GM12875 (cell line): ENCODE measurements at regions not wholly inside any gene's neighbourhood (a gene's known extent, or its start where the extent isn't known, plus 50 kb on each side); places are given as distances from the start of the nearest gene placed in this dataset.

Experiments
- H3K4me3 ChIP-seq: one replicate; pipeline ENCODE4 v1.5.1; 2011; ENCODE audit warnings: low read depth, low read length, control low read depth
- TF ChIP-seq, protein P1 (sequence below): IDR thresholded peaks from 2 replicates; pipeline ENCODE4 v1.5.1; 2011; ENCODE audit warnings: low read depth, mild to moderate bottlenecking, control low read depth, inconsistent platforms, low read length, moderate library complexity, borderline replicate concordance; ENCODE audit not compliant: insufficient read depth

GRCh38 chr6:139473731-139474130 lies 99.3 kb upstream of the CITED2 start:
- TF ChIP-seq, protein P1, sequence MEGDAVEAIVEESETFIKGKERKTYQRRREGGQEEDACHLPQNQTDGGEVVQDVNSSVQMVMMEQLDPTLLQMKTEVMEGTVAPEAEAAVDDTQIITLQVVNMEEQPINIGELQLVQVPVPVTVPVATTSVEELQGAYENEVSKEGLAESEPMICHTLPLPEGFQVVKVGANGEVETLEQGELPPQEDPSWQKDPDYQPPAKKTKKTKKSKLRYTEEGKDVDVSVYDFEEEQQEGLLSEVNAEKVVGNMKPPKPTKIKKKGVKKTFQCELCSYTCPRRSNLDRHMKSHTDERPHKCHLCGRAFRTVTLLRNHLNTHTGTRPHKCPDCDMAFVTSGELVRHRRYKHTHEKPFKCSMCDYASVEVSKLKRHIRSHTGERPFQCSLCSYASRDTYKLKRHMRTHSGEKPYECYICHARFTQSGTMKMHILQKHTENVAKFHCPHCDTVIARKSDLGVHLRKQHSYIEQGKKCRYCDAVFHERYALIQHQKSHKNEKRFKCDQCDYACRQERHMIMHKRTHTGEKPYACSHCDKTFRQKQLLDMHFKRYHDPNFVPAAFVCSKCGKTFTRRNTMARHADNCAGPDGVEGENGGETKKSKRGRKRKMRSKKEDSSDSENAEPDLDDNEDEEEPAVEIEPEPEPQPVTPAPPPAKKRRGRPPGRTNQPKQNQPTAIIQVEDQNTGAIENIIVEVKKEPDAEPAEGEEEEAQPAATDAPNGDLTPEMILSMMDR = no peak
- H3K4me3 ChIP-seq = no peak overlapping the region

GRCh38 chr6:139473231-139473701 lies 98.8 kb upstream of the CITED2 start:
- TF ChIP-seq, protein P1 = no peak
- H3K4me3 ChIP-seq = no peak overlapping the region

DNA sequence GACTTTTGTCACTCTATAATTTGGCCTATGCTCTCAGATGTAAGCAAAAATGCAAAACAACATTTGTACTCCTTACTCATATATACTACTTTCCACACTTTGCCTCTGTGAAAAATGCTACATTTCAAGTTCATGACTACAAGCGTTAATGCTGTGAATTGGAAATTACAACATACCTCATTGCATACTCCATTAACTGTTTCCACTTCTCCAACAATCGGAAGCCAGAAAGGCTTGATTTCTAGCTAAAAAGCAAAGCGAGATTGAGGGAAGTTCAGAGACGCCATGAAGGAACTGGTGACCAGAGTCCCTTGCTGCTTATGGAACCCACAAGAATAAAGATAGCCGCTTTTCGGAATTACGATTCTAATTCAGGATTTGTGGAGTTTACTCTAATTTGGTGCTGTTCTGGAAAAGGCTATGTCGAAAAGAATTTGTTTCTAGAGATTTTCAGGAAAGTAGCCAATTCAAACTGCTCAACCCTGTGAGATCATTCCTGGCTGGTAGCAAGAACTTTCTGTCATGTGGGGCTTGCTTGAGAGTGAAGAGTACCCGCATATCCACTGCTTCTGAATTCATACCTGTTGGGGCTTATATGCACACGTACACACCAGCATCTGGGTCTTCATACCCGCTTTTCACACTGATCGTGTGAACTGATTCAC lies 98.0 kb upstream of the CITED2 start:
- no peak overlapping the region for H3K4me3 ChIP-seq
- TF ChIP-seq, protein P1 = no peak

DNA sequence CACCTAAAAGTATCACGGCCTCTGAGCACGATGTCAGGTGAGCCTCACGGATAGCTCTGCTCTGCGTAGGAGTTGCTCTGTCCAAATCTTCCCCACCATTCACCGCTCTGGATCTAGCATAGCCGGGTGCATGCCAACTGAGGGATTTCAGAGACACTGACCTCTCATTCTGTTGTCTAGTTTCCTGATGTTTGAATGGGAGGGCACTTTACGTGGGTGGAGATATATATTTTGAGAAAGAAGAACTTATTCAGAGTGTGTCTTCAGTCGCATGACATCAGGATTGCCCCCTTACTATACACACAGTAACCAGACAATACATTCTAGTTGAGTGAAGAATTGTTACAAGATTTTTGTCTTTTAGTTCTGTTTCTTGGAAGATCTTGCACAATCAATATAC lies 96.5 kb upstream of the CITED2 start:
- H3K4me3 ChIP-seq = no peak overlapping the region
- TF ChIP-seq, protein P1 = no peak

GRCh38 chr6:139468178-139468819 lies 93.9 kb upstream of the CITED2 start:
- TF ChIP-seq, protein P1 = no peak

GRCh38 chr6:139457476-139457875 lies 83.0 kb upstream of the CITED2 start:
- H3K4me3 ChIP-seq = no peak overlapping the region
- TF ChIP-seq, protein P1 = no peak

More at GRCh38 chr6:139468178-139468819, 93.9 kb upstream of the CITED2 start:
- H3K4me3 ChIP-seq = no peak overlapping the region
